Endodermal cell (in vitro differentiated cells): ENCODE measurements at regions not wholly inside any gene's neighbourhood (a gene's known extent, or its start where the extent isn't known, plus 50 kb on each side); places are given as distances from the start of the nearest gene placed in this dataset.

ENCODE experiments used
- DNase-seq: peaks from one replicate; pipeline ENCODE4 v3.0.0-alpha.2; 2017
- H3K27ac ChIP-seq: 2 replicates; pipeline ENCODE4 v1.5.1; 2013; ENCODE audit warnings: mild to moderate bottlenecking, low read depth, low read length, moderate library complexity
- H3K27me3 ChIP-seq: 2 replicates; pipeline ENCODE4 v1.6.1; 2013; ENCODE audit warnings: mild to moderate bottlenecking, low read length, moderate library complexity; ENCODE audit not compliant: insufficient read depth, control insufficient read depth, poor library complexity, severe bottlenecking
- H3K36me3 ChIP-seq: 2 replicates; pipeline ENCODE4 v1.7.0; 2013; ENCODE audit warnings: mild to moderate bottlenecking, low read length, moderate library complexity; ENCODE audit not compliant: control insufficient read depth, insufficient read depth
- H3K4me1 ChIP-seq: one replicate; pipeline ENCODE4 v1.7.0; 2013; ENCODE audit warnings: low read length; ENCODE audit not compliant: control insufficient read depth, insufficient read depth
- H3K4me3 ChIP-seq: 2 replicates; pipeline ENCODE4 v1.5.1; 2013; ENCODE audit warnings: mild to moderate bottlenecking, low read length, moderate library complexity
- H3K9ac ChIP-seq: 2 replicates; pipeline ENCODE4 v1.6.1; 2013; ENCODE audit warnings: mild to moderate bottlenecking, low read length, moderate library complexity; ENCODE audit not compliant: poor library complexity, severe bottlenecking; ENCODE audit errors: extremely low read depth
- H3K9me3 ChIP-seq: 2 replicates; pipeline ENCODE4 v1.6.1; 2013; ENCODE audit warnings: mild to moderate bottlenecking, low read length, moderate library complexity; ENCODE audit not compliant: control insufficient read depth
- H3K27ac Mint-ChIP-seq: 2 replicates; pipeline ENCODE4 v1.8.0; 2020; ENCODE audit warnings: mixed read lengths
- H3K27me3 Mint-ChIP-seq: 2 replicates; pipeline ENCODE4 v1.8.0; 2021; ENCODE audit warnings: mild to moderate bottlenecking, mixed read lengths; ENCODE audit not compliant: insufficient read depth
- H3K36me3 Mint-ChIP-seq: 2 replicates; pipeline ENCODE4 v1.8.0; 2020; ENCODE audit warnings: low read depth, mixed read lengths
- H3K4me1 Mint-ChIP-seq: 2 replicates; pipeline ENCODE4 v1.8.0; 2020; ENCODE audit warnings: mixed read lengths
- H3K4me3 Mint-ChIP-seq: 2 replicates; pipeline ENCODE4 v1.8.0; 2020; ENCODE audit warnings: mild to moderate bottlenecking, moderate library complexity, mixed read lengths
- H3K9me3 Mint-ChIP-seq: 2 replicates; pipeline ENCODE4 v1.8.0; 2020; ENCODE audit warnings: mild to moderate bottlenecking, mixed read lengths
- WGBS, 2 experiments: methylation state at CpG; one replicate each; pipeline versions ENCODE4 v1.1.5 to v1.1.7; 2013; ENCODE audit warnings: missing lambda C conversion rate in 2 of 2, mixed read lengths in 1 of 2; ENCODE audit not compliant: insufficient coverage in 1 of 2, insufficient read length in 1 of 2; 5-methylcytosine and 5-hydroxymethylcytosine counted together
- TF ChIP-seq, protein P1 (sequence below): fragments of 200-600 bp; sonication (generic); conservative IDR thresholded peaks from 2 replicates; pipeline ENCODE4 v1.5.0; 2021; ENCODE audit warnings: antibody characterized with exemption, mild to moderate bottlenecking

DNA sequence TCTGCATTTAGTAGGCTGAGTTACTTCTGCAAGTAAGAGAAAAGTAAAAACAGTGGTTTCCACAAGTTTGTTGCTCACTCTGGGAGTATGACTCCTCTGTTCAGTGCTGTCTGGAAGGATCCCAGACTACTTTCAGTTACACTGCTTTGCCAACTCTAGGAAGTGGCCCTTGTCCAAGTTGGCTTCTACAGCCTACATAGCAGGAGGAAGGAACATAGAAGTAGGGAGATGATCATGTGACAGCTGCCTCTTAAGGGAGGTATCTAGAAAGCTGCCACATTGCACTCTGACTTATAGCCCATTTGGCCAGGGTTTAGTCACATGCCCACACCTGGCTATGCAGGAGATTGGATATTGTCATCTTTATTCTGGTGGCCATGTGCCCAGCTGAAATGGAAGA, 298.1 kb downstream of the NSUN3 start:
- no peak for DNase-seq
- Histone ChIP-seq H3K4me1 (no peaks in the 10 kb centered on the region), H3K36me3 (no peaks in the 10 kb centered on the region), H3K4me3 (no peak overlapping the region), H3K9ac (no peak overlapping the region), H3K27me3 (no peaks in the 10 kb centered on the region), H3K9me3 (peaks cover 8% of the 10 kb centered on the region), H3K27ac (no peak overlapping the region)
- TF ChIP-seq, protein P1, sequence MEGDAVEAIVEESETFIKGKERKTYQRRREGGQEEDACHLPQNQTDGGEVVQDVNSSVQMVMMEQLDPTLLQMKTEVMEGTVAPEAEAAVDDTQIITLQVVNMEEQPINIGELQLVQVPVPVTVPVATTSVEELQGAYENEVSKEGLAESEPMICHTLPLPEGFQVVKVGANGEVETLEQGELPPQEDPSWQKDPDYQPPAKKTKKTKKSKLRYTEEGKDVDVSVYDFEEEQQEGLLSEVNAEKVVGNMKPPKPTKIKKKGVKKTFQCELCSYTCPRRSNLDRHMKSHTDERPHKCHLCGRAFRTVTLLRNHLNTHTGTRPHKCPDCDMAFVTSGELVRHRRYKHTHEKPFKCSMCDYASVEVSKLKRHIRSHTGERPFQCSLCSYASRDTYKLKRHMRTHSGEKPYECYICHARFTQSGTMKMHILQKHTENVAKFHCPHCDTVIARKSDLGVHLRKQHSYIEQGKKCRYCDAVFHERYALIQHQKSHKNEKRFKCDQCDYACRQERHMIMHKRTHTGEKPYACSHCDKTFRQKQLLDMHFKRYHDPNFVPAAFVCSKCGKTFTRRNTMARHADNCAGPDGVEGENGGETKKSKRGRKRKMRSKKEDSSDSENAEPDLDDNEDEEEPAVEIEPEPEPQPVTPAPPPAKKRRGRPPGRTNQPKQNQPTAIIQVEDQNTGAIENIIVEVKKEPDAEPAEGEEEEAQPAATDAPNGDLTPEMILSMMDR: no peak
- no peak overlapping the region for H3K4me3 Mint-ChIP-seq
- no peaks in the 10 kb centered on the region for H3K36me3 Mint-ChIP-seq
- no peak overlapping the region for H3K27ac Mint-ChIP-seq
- H3K9me3 Mint-ChIP-seq: peaks cover 4% of the 10 kb centered on the region
- no peaks in the 10 kb centered on the region for H3K27me3 Mint-ChIP-seq
- peaks cover 4% of the 10 kb centered on the region for H3K4me1 Mint-ChIP-seq

DNA sequence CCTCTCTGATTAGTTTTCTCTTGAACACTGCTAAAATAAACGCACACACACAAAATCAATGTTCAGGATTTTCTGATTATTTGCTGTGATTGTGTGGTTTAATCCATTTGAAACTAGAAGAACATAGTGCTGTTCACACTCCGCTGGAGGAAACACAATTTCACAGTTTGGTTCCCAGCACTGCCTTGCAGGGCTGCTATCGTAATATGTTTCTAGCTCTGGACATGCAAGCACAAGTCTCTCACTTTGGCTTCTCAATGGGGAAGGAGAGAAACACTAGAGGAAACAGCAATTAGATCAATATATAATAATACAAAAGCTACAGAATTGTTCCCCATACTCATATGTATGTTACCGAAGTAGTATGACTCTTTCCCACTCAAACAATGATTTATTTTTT, 299.5 kb downstream of the NSUN3 start:
- Mint-ChIP-seq H3K36me3 (no peaks in the 10 kb centered on the region), H3K4me3 (no peak overlapping the region), H3K9me3 (peaks cover 18% of the 10 kb centered on the region), H3K27ac (no peak overlapping the region), H3K4me1 (peaks cover 4% of the 10 kb centered on the region), H3K27me3 (no peaks in the 10 kb centered on the region)
- H3K4me3 ChIP-seq: no peak overlapping the region
- no peaks in the 10 kb centered on the region for H3K27me3 ChIP-seq
- H3K27ac ChIP-seq: no peak overlapping the region
- H3K36me3 ChIP-seq: no peaks in the 10 kb centered on the region
- 99% methylated on average over 4 of the region's 4 CpGs; no CpG with 5 or more reads in 1 of the 2 experiments for WGBS, 2 experiments
- H3K4me1 ChIP-seq: no peaks in the 10 kb centered on the region
- TF ChIP-seq, protein P1: no peak
- no peak for DNase-seq
- peaks cover 17% of the 10 kb centered on the region for H3K9me3 ChIP-seq
- no peak overlapping the region for H3K9ac ChIP-seq

DNA sequence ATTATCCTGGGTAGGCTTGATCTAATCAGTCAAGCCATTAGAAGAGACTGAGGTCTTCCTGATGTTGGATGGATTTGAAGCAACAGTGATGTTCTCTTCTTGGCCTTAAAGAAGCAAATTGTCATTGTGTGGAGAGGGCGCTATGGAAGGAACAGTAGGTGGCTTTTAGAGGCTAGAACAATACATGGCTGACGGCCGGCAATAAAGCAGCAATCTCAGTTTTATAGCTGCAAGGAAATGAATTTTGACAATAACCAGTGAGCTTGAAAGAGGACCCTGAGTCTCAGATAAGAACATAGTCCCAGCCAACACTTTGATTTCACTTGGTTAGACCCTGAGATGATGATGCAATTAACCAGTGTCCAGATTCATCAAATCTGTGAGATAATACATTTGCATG, 302.1 kb downstream of the NSUN3 start:
- Histone ChIP-seq H3K36me3 (no peaks in the 10 kb centered on the region), H3K9me3 (peaks cover 38% of the 10 kb centered on the region), H3K4me3 (no peak overlapping the region), H3K9ac (no peak overlapping the region), H3K27me3 (no peaks in the 10 kb centered on the region), H3K27ac (no peak overlapping the region), H3K4me1 (no peaks in the 10 kb centered on the region)
- DNase-seq: no peak
- Mint-ChIP-seq H3K27me3 (no peaks in the 10 kb centered on the region), H3K36me3 (no peaks in the 10 kb centered on the region), H3K27ac (no peak overlapping the region), H3K9me3 (peaks cover 39% of the 10 kb centered on the region), H3K4me3 (no peak overlapping the region), H3K4me1 (peaks cover 4% of the 10 kb centered on the region)
- 95 to 100% methylated on average over 2 to 3 of the region's 3 CpGs for WGBS, 2 experiments
- TF ChIP-seq, protein P1: no peak
